Inflammatory macrophage (primary cell): ENCODE measurements at regions not wholly inside any gene's neighbourhood (a gene's known extent, or its start where the extent isn't known, plus 50 kb on each side); places are given as distances from the start of the nearest gene placed in this dataset.

Source experiments
- DNase-seq, 2 donors: peaks; one replicate each; pipeline ENCODE4 v3.0.0-alpha.2; 2020 to 2022

- no peak for DNase-seq
Observed at GRCh38 chr4:14496969-14497368, 505.3 kb upstream of the CPEB2 start.

DNA sequence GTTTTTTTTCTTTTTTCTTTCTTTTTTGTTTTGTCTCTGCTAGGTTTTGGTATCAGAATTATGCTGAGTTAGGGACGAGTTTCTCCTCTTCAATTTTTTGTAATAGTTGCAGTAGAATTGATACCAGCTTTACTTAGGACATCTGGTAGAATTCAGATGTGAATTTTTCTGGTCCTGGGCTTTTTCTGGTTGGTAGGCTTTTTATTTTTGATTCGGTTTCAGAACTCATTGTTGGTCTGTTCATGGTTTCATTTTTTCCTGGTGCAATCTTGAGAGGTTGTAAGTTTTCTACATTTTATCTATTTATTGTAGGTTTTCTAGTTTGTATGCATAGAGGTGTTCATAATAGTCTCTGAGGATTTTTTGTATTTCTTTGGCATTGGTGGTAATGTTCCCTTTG is 498.1 kb upstream of the CPEB2 start:
- no peak for DNase-seq

DNA sequence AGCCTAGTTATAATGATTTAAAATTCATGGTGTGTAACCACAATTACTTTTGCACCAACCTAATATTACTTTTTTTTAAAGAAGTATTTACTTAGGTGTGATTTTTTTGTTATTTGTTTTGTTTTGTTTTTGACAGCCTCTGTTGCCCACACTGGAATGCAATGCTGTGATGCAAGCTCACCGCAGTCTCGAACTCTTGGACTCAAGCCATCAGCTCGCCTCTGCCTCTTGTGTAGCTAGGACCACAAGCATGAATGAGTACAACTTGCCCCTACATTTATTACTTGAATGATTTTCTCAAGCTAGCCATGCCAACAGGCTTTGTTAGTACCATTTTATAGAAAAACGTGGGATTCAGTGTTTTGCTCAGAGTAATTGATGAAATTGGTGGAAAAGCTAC is 488.8 kb upstream of the CPEB2 start:
- no peak for DNase-seq

DNA sequence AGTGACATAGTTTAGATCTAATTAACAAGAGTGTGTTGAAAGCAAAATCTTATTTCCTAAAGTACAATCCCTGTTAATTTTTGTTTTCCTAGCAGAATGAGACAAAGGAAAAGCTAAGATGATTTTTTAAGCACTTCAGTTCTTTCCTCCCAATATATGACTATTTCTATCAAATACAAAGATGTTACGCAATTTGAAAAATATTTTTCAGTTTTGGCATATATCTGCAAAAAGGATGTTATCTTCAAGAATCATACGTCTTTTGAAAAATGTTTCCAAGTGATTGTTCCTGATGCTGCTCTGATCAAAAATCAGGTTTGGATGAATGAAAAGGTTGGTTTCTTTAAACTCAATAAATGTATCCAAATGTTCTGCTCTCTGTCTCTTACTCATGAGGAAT is 486.7 kb upstream of the CPEB2 start:
- no peak for DNase-seq

GRCh38 chr4:14518136-14518535 is 484.1 kb upstream of the CPEB2 start:
- no peak for DNase-seq

- DNase-seq: no peak
Observed at GRCh38 chr4:14520171-14520570, 482.1 kb upstream of the CPEB2 start.

- no peak for DNase-seq
Observed at GRCh38 chr4:14524276-14524675, 478.0 kb upstream of the CPEB2 start.

- DNase-seq: no peak
Observed at GRCh38 chr4:14528918-14529317, 473.4 kb upstream of the CPEB2 start.

GRCh38 chr4:14529653-14530052 is 472.6 kb upstream of the CPEB2 start:
- DNase-seq: no peak

DNA sequence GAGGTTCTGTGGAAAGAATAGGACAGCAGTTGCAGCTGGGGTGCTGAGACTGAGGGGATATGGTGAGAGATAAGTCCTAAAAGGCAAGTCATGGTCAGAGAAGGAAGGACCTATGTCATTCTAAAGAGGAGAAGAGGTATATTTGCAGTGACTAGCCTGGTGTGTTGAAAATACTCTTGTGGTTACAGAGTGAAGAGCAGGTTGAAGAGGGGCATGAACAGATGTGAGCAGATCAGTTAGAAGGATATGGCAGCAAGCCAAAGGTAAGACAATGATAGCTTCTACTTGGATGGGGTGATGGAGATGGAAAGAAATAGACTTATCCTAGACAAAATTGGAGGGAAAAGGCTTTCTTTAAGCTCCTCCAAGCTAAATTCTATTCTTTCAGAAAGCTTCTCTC is 469.8 kb upstream of the CPEB2 start:
- DNase-seq: no peak

- DNase-seq: no peak
Observed at GRCh38 chr4:14539246-14539645, 463.0 kb upstream of the CPEB2 start.

DNA sequence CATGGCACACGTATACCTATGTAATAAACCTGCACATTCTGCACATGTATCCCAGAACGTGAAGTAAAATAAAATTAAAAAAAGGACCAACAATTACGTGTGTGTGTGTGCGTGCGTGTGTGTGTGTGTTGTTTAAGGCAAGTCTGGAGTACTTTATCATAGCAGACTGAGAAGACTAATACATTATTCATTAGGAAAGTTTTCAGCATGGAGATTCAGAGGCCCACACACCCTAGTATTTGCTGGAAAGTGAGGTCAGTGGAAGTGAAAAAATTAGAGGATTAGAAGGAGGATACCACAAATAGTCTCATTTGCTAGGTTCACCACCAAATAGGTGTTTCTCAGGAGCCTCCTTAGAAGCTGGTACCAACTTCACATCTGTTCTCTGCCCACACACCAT is 457.1 kb upstream of the CPEB2 start:
- DNase-seq: no peak

- no peak for DNase-seq
Observed at GRCh38 chr4:14545807-14546206, 456.5 kb upstream of the CPEB2 start.

- no peak for DNase-seq
Observed at GRCh38 chr4:14552119-14552518, 450.2 kb upstream of the CPEB2 start.

DNA sequence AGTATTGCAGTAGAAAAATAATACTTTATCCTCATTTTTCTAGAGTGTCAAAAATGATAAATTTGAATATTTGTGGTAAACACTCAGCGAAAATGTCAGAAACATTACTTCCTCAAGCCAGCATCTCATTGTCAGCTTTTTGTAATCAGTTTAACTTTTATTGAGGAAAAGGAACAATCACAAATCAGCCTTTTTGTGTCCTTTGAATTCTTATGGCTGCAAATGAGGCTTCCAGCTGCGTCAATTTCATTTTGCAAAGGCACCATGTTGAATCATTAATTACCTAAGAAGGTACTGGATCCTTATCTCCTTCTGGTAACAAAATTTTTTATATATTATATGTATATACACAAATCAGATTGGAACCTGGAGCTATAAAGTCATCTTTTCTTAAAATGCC is 442.6 kb upstream of the CPEB2 start:
- DNase-seq: no peak

GRCh38 chr4:14560577-14560976 is 441.7 kb upstream of the CPEB2 start:
- no peak for DNase-seq

- DNase-seq: no peak
Observed at GRCh38 chr4:14562901-14563300, 439.4 kb upstream of the CPEB2 start.

- no peak for DNase-seq
Observed at GRCh38 chr4:14564281-14564680, 438.0 kb upstream of the CPEB2 start.

- DNase-seq: no peak
Observed at GRCh38 chr4:14566518-14566917, 435.8 kb upstream of the CPEB2 start.

- no peak for DNase-seq
Observed at GRCh38 chr4:14568351-14568750, 433.9 kb upstream of the CPEB2 start.

GRCh38 chr4:14575289-14575688 is 427.0 kb upstream of the CPEB2 start:
- DNase-seq: no peak

GRCh38 chr4:14575919-14576318 is 426.4 kb upstream of the CPEB2 start:
- no peak for DNase-seq

DNA sequence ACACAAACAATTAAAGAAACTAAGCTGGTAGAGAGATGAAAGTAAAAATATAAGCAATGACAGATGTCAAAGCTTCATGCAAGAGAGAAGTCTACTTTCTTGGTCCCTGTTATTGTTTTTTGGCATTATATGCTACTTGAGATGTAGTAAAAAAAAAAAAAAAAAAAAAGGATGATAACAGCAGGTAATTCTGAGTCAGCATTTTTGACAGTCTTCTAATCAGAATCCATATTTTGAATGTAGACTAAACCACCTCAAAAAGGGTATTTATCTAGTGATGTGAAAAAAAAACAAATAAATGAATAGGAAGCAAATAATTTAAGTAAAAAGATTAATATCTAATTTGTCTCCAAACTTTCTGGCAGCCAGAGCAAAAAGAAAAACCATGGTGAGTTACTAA is 422.2 kb upstream of the CPEB2 start:
- no peak for DNase-seq

DNA sequence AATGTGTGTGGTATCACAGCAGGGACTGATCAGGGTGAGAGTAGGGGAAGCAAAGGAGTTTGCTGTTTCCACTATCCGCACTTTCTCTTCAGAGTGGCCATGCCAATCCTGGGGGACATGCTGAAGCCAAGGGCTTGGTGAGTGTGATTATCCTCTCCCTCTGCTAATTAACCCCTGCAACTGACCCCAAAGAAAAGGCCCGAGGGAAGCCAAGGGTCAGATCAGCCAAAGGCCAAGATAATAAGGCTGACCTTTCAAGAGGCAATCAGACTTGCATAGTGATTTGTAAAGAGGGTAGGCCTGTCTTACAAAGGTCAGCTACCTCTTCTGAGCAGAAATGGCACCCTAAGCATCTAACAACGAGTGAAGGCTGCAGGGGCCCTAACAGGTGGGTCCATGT is 420.5 kb upstream of the CPEB2 start:
- DNase-seq: no peak

DNA sequence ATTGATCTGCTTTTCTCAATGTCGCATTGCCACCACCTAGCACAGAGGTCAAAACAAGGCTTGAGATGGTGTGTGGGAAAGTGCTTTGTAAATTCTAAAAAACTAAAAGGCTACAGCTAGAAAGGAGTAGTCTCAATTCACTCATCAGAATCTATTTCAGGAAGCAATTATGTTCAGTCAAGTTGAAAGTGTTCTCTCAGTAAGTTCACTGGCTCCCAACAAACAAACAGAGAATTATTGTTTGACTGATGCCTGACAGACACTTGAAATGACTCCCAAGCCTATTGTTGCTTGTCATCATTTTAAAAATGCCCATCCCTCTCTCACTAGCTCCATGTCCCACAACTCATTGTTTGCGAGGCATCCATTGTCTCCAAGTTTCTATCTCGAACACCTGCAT is 419.6 kb upstream of the CPEB2 start:
- no peak for DNase-seq

DNA sequence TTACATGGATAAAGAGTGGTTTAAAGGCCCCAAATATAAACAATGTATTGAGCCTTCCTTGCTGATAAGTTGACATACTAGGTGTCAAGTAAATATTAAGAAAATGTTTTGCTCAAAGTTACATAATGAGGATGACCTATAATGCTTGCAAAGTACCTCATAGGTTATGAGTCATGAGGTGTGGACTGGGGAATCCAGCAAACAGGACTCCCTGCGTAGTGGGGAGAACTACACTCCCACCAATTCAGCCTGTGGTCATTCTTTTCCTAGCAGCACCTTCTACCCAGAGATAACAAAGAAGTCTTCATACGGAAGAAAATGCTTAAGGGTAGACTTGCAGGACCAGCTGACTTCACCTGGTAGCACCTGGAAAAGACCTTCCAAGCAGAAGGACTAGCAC is 418.9 kb upstream of the CPEB2 start:
- DNase-seq: no peak
